ENCODE measurements at regions not wholly inside any gene's neighbourhood (a gene's known extent, or its start where the extent isn't known, plus 50 kb on each side); places are given as distances from the start of the nearest gene placed in this dataset.

- DNase-seq (ENCODE audit: low read depth in 2 of 2) = no peak
Observed at GRCh38 chr2:168375195-168375798, 80.8 kb upstream of the CERS6 start.

GRCh38 chr2:168378960-168379669 lies 77.0 kb upstream of the CERS6 start:
- no peak for DNase-seq (ENCODE audit: low read depth in 2 of 2)

- no peak for DNase-seq (ENCODE audit: low read depth in 2 of 2)
Observed at GRCh38 chr2:168380500-168380899, 75.6 kb upstream of the CERS6 start.

GRCh38 chr2:168392024-168392423 lies 64.0 kb upstream of the CERS6 start:
- no peak for DNase-seq (ENCODE audit: low read depth in 2 of 2)

GRCh38 chr2:168392797-168393196 lies 63.3 kb upstream of the CERS6 start:
- no peak for DNase-seq (ENCODE audit: low read depth in 2 of 2)

- DNase-seq (ENCODE audit: low read depth in 2 of 2) = no peak
Observed at GRCh38 chr2:168394262-168394661, 61.8 kb upstream of the CERS6 start.

- DNase-seq (ENCODE audit: low read depth in 2 of 2) = no peak
Observed at GRCh38 chr2:168396131-168396530, 59.9 kb upstream of the CERS6 start.

GRCh38 chr2:168397629-168398028 lies 58.4 kb upstream of the CERS6 start:
- no peak for DNase-seq (ENCODE audit: low read depth in 2 of 2)

- no peak for DNase-seq (ENCODE audit: low read depth in 2 of 2)
Observed at GRCh38 chr2:168401048-168401556, 55.0 kb upstream of the CERS6 start.

GRCh38 chr2:168401771-168402170 lies 54.3 kb upstream of the CERS6 start:
- no peak for DNase-seq (ENCODE audit: low read depth in 2 of 2)

GRCh38 chr2:168402531-168402930 lies 53.5 kb upstream of the CERS6 start:
- DNase-seq (ENCODE audit: low read depth in 2 of 2) = no peak

GRCh38 chr2:168403736-168404135 lies 52.3 kb upstream of the CERS6 start:
- no peak for DNase-seq (ENCODE audit: low read depth in 2 of 2)

GRCh38 chr2:168404764-168405163 lies 51.3 kb upstream of the CERS6 start:
- no peak for DNase-seq (ENCODE audit: low read depth in 2 of 2)
